Activated T-cell treated with anti-CD3 and anti-CD28 coated beads for 4 hours (primary cell): ENCODE measurements at regions not wholly inside any gene's neighbourhood (a gene's known extent, or its start where the extent isn't known, plus 50 kb on each side); places are given as distances from the start of the nearest gene placed in this dataset.

Source experiments
- DNase-seq: peaks from one replicate; pipeline ENCODE4 v3.0.0-alpha.2; 2020

DNA sequence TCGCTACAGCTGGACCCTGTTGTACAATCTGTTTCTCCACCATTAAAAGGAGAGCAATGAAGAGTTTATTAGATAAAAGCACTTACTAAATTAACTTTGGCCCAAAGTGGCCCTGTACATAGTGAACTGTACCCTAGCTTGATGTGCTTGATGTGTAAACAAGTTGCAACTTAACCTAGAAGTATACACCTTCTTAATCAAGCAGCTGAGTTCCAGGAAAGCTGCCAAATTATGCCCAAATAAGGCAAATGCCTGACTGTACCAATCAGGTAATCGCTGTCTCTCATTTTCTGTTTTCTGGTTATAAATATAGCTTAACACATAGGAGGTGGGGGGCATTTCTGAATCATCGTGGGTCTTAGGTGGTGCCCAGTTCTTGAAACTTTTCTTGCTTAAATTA lies 704.8 kb upstream of the CBLB start:
- DNase-seq: no peak

DNA sequence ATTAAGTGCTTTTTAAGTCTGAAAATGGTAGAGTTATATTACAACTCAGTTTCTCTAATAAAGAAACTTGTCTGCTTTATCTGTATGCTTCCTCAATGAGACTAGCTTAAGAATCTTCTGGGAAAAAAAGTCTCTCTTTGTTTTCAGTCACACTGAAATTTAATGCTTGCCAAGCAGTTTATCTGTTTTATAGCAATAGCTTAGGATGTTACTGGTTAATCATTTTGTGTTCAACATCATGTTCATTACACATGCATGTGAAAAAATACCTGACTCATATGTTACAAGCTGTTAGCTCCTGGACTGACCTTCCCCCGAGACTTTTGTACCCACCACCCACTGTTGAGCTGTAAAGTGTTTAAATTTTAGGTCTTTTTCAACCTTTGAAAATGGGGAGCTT lies 706.2 kb upstream of the CBLB start:
- DNase-seq: no peak

DNA sequence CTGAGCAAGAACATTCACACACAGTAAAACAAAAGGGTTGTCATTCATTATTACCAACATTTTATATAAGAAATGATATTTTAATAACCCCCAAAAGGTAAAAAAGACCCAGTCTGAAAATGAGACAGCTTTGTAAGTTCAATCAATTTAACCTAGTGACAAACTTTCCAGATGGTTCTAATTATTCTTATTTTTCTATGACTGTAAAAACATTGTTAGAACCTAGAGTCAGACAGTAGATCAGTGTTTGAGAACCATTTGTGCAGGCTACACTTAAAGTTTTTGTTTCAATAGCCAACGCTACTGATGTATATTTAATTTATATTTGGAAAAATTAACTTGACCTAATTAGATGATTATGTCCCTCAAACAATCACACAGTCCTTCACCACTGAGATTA lies 708.4 kb upstream of the CBLB start:
- DNase-seq: no peak

DNA sequence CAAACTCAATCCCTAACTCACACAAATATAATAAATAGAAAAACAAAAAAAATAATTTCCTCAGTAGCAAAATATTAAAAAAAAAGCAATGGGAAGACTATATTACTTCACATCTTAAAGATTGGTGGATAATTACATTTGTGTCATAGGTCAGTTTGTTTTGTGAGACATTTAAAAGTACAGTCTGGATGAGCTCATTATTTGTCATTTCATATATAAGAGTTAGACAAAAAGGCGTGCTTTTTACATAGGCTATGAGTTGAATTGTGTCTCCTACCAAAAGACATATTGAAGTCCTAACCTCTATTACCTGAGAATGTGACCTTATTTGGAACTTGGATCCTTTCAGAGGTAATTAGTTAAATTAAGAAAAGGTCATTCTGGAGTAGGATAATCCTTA lies 710.1 kb upstream of the CBLB start:
- DNase-seq: no peak

DNA sequence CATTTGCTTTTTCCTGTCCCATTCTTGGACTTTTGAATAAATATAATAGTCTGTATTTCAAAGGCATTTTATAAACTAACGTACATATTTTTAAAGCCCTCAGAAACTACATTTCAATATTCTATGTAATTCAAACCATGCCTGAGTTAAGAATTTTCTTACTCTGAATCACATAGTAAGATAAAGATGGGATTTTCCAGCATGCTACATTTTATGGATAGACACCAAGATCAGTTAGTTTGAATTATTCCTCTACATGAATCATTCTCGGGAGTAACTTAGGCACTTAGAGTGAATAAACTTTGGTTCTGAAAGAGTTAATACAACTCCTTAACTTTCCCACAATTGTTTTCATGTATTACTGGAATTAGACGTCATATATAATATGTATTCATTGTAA lies 713.3 kb upstream of the CBLB start:
- DNase-seq: no peak

DNA sequence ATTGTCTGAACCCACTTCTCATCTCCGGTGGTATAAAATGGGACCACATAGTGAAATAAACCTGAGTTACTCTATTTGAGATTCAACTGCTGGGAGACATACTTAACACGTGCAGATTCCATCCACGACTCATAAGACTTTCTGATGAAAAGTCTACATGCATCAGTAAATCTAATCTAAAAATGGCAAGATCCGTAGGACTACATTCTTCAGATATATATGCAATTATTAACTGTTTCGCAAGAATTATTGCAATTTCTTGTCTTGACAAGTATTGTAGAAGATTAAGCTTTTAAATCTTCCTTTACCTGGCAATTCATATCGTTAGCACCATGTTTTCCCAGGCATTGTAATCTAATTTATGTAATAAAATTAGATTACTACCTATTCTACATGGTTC lies 718.7 kb upstream of the CBLB start:
- no peak for DNase-seq

DNA sequence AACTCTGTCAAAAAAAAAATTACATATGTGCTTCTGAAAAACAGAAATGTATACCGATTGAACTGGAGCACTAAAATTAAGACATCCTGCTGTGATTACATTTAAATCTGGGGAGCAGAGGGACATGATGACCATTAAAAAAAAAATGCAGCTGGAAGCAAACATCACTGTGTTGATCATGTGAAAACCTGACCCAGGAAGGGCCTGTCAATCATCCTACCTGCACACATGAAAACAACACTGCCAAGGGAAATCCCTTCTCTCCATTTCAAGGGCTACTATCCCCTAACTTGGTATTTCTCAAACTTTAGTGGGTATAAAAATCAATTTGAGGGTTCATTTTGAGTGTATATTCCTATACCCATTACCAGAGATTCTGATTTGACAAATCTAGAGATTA lies 719.9 kb upstream of the CBLB start:
- no peak for DNase-seq

DNA sequence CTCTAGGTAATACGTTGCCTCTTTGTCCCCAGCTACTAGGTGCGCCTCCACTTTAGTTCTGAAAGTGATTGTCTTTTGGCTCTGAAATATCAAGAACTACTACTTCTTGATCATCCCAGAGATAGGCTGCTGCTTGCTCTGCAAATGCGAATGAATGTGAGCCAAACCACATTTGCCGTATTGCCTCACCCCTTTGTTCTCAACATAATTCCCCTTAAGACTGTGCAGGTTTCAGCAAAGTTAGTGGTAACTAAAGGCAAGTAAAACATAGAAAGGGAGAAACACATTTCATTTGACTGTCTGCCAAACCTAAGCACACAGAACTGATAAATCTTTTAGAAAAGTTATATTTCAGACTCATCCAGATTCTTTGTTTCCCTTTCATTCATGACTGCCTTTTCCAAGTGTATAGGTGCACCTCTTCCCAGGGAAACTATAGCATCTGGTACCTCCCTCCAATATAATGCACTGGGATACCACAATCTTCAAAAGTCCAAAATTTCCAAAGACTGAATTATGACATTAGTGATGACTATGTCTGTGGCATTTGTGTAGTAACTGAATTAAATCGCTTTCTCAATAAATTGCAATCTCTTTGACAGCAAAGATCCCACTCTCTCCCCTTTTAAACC lies 720.6 kb upstream of the CBLB start:
- no peak for DNase-seq

DNA sequence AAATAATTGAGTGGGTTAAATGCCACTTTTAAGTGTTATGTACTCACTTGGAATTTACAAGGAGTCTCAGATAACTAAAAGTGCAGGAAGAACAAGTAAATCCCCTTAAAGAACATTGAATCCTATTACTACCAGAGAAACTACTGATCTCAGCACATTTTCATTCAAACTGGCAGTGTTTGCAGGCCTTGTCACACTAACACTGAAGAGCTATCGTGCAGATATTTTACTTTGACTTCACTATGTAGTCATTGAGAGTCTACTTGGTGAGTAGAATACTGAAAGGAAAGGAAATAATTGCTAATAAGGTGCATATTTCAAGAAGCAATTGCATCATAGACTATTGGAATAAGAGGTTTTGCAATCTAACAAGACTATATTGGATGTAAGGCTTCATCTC lies 721.4 kb upstream of the CBLB start:
- DNase-seq: no peak

DNA sequence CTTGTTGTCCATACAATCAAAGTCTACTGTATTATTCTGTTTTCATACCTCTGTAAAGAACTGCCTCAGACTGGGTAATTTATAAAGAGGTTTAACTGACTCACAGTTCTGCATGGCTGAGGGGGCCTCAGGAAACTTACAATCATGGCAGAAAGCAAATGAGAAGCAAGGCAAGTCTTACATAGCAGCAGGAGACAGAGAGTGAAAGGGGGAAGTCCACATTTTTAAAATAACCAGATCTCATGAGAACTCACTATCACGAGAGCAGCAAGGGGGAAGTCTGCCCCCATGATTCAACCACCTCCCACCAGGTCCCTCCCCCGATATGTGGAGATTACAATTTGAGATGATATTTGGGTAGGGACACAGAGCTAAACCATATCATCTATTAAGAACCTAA lies 724.6 kb upstream of the CBLB start:
- DNase-seq: no peak

DNA sequence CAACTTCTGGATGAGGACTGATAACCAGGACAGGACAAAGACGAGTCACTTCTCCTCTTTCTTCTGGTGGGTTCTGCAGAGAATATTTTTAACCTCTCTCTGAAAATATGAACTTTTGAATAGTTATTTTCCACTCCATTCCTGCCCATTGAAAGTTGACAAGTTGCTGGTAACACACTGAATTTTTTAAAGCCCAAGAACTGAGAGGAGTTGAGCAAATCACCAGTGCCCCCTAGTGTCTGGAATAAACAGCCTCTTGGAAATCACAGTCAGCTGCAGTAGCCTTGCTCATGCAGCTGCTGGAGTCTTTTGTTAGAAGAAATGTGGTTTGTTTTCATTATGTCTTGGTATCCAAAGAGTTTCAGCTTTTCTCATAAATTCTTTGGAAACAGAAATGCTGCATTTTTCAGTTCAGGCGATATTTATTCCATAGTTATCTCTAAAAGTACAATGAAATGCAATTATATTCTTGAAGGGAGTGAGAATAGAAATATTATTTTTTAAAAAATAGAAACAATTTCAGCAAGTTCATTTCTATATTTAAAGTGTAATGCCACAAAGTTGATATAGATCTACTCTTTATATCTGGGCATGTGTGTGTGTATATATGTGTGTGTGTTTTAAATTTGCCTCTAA lies 741.0 kb upstream of the CBLB start:
- DNase-seq: peak; percentile 56

DNA sequence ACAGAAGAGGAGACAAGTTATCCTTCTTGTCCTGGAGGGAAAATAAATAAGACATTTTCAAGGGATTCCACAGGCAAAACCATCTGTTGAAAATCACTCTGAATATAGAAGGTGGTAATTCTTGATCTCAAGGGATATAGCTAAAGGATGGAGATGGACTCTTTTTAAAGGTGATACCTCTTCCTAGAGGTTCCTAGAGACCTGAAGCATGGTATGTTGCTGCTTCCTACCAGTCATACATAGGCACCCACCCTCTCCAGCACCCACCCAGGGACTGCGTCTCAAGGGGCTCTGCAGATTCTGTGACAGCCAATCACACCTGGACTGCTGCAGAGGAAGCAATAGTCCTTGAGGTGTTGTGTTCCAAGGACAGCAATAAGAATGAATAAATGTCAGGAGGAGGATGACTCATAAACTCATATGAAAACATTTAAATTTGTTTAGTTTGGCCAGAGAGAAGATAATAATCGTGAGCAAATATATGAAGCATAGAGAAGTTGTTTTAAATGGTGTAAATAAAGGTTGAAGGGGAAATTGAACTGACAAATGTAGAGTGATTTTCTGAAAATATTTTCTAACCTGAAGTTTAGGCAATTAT lies 741.6 kb upstream of the CBLB start:
- no peak for DNase-seq

DNA sequence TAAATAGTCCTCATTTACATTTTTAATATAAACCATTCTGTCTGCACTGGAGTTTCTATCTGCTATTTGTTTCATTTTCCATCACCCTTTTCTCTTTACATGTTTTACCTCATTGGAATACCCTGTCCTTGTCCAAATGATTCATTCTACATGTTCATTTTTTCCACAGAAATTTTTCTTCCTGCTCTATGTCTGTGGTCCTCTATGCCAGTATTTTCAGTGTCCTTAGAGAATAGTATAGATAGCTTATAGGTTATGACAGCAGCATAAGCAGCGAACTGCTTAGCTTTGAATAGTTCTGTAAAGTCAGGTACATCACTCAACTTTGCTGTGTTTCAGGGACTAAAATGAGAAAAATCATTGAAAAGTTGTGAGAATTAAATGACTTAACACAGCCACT lies 742.3 kb upstream of the CBLB start:
- no peak for DNase-seq

DNA sequence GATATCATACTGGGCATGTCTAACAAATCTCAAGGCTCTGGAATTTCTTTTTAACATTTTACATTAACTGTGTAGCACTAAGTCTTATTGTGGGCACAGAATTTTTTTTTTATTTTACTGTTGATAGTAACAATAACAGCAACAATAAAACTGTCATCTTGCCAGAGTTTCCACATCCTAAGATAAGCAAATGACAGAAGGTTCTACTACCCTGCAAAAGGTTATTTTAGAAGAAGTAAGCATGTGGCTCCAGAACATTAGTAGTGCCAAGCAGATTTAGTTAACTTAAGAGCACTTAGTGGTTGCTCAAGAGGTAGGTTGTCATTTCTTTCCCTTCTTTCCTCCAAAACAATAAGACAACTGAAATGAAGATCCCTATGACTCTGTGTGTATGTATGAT lies 743.0 kb upstream of the CBLB start:
- DNase-seq: no peak

DNA sequence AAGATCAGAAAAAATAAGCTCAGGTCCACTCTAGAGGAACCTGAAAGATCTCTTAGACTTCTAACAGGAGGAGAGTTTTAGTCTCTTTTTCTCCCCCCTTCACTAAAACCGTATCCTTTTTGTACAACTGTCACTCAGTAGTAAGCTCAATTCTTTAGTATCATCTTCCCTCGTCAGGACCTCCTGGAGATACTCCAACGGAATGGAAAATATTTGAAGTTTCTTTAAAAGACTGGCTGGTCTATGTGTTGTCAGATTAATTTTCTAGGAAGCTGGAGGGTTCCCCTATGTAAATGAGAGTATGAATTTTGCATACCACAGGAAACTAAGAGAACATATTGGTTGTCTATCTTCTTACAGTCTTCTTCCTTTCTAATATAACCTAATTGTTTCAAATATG lies 747.7 kb upstream of the CBLB start:
- DNase-seq: no peak

DNA sequence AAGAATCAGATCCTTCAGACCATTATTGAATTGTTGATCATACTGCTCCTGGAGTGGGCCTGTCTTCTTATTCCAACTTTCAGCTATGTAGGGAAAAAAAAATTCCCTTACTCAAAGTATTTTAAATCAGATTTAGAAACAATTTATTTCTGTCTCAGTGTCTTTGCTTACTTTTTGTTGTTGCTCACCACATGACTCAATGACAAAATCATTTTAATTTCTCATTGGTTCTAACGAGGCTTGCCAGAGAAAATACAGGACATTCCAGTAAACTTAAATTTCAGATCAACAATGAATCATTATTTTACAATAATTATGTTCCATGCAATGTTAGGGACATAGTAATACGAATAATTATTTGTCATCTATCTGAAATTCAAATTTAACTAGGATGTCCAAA lies 748.5 kb upstream of the CBLB start:
- no peak for DNase-seq

DNA sequence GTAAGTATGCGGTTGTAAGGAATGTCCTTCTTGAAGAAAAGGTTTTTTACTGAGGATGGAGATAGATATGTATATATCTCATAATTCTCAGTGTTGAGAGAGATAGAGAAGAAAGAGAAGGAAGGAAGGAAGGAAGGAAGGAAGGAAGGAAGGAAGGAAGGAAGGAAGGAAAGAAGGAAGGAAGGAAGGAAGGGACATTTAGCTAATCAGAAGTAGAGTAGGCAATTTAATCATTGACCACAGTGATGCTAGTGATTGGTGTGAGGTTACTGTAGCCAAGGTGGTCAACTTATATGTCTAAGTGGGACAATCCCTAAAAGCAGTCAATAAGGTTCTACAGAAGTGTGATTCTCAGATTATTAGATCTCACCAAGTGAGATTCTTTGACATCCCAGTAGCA lies 751.8 kb upstream of the CBLB start:
- DNase-seq: no peak

DNA sequence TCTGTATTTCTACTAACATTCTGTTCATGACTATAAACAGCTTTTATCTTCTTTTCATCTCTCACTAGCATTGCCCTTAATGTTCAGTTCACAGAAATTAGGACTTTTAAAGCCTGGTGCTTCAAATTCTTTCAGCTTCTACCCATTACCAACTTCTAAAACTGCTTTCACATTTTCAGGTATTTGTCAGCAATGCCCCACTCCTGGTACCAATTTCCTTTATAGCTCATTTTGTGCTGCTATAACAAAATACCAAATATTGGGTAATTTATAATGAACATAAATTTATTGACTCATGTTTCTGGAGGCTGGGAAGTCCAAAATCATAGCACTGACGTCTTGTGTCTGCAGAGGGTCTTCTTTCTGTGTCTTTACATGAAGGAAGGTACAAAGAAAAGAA lies 753.1 kb upstream of the CCDC54 start:
- DNase-seq: no peak

DNA sequence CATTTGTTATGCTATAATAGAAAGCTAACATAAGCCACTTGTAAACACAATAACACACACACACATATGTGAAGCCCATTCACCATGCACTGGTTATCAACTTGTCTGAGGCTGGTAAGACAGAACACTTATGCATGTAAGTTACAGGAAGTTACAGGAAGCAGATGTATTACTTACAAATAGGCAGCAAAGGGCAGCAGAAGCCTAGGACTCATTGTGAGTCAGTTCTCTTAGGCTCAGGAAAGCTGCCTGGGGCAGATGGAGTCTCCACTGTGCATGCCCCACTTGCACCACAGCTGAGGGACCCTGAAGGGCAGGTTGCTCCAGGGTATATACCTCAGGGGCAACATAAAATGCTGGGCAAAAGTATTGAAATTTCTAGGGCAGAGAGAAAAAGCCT lies 748.8 kb upstream of the CCDC54 start:
- DNase-seq: no peak

DNA sequence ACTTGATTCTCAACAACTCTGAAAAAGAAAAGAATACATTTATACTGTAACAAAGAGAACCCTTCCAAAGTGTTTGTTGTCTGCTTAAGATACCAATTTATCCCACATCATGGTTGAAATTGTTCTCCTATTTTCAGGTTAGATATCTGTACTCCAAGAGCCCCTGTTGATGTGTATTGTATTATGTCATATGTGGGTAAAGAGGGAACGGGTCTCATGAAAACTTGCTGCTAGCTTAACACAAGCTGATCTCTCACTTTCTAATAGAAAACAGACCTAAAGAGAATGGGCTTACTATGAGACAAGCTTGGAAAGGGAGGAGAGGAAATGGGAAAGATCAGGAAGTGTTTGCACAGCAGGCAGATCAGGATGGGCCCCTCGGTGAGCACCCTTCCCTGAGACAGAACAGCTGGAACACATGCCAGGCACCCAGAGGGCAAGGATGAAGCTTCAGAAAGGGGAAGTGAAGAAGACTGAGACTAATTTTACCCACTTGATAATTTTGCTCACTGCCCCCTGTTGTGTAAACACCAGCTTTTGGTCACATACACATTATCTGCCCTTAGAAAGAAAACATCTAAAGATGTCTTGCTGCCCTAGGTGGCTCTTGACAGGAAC lies 747.9 kb upstream of the CCDC54 start:
- DNase-seq: no peak

DNA sequence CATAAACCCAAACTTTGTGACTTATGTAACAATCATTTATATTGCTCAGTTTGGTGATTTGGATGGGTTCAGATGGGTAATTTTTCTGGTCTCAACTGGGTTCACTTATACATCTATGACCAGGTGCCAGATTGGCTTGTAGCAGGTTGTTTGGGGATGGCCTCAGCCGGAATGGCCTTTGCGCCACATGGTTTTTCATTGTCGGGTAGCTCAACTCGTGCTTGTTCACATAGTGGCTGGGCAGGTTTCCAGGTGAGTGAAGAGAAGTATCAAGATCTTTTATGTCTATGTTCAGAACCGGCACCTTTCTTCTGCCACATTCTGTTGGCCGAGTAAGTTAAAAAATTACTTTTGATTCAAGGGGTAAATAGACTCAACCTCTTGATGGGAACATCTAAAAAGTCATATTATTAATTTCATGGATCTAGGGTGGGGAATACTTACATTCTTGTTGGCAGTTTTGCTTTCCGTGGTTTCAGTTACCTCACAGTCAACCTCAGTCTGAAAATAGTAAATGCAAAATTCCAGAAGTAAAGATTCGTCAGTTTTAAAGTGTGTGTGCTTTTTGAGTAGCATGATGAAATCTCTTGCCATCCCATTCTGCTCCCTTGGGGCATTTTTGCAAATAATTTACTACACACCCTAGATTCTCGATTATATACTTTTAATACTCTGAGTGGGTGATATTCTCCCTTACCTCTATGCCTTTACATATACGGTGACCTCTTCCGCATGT lies 745.7 kb upstream of the CCDC54 start:
- DNase-seq: no peak

DNA sequence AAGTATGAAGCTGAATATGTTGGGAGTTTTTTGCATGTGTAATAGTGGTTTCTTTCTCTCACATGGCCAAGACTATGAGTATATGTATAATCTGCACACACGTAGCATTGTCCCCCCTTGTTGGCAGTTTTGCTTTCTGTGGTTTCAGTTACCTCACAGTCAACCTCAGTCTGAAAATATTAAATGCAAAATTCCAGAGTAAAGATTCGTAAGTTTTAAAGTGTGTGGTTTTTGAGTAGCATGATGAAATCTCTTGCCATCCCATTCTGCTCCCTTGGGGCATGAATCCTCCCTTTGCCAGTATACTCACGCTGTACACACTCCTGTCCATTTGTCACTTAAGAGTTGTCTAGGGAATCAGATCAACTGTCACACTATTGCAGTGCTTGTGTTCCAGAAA lies 742.0 kb upstream of the CCDC54 start:
- no peak for DNase-seq

DNA sequence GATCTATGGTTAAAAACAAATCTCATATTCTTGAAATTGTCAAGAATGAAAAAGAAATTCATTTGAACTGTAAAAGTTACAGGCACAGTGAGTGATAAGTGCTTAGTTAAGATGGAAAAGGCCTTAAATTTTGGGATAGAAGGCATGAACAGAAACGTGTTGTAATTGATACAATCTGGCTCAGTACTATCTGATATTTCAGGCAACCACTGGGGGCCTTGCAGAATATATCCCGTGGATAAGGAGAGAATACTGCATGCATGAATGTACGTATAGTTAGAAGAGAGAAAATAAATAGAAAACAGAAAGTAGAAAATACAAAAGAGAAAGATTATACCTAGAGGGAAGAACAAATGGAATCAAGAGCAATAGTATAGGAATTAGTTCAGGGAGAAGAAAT lies 741.4 kb upstream of the CCDC54 start:
- DNase-seq: no peak

DNA sequence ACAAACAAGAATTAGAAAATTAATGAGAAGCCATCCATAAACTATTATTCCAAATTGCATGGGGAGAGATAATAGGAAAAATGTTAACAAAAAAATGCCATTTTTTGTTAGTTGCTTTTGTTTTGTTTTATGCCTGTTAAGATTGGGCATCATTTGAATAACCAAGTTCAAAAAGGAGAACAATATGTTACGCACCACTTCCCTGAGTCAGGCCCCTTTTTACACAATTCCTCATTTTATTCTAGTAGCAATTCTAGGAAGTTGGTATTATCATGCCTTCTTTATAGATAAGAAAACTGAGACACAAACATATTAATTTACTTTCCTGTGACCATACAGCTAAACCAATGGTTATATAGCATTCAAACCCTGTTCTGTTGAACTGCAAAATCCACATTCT lies 736.9 kb upstream of the CCDC54 start:
- DNase-seq: no peak
